GM21528 (cell line): ENCODE measurements at regions not wholly inside any gene's neighbourhood (a gene's known extent, or its start where the extent isn't known, plus 50 kb on each side); places are given as distances from the start of the nearest gene placed in this dataset.

Experiments used
- ATAC-seq: cut with Tn5 transposase; IDR thresholded peaks from one replicate; pipeline ENCODE4 v1.9.1; 2021; ENCODE audit warnings: mild to moderate bottlenecking, moderate library complexity; ENCODE audit not compliant: unreplicated experiment, low FRiP score

DNA sequence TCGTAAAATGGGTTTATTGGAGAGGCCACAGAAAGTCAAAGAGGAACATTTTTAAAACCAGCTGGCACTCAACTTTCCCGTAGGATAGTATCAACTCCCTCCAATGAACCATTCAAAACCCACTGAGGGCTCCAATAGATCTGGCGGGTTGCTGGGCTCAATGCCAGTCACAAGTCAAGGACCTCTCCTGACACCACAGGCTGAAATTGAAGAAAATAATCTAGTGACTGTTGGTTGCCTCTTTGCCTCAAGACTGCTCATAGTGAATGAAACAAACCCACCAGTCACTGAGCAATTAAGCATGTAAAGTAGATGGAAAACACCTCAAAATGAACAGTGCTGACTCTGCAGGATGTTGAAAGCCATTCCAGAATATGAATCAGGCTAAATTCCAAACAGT is 500.6 kb upstream of the AGTR1 start:
- no peak for ATAC-seq

DNA sequence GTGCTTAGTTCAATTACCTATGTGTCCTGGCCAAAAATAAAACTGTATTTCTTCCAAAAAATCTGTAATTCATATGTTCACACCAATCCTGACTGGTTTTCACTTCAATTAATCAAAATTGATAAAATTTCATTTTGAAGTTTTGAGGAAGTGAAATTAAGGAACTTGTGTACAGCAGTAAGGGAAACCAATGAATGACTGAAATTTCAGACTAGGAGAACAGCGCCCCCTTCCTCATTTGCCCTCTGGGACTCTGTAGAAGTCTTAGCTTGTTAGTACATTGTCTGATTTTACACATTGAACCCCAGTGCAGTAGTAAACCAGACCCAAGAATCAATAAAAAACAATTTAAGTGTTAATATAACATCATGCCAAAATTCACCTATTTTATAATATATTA is 495.3 kb upstream of the AGTR1 start:
- ATAC-seq, result no peak

DNA sequence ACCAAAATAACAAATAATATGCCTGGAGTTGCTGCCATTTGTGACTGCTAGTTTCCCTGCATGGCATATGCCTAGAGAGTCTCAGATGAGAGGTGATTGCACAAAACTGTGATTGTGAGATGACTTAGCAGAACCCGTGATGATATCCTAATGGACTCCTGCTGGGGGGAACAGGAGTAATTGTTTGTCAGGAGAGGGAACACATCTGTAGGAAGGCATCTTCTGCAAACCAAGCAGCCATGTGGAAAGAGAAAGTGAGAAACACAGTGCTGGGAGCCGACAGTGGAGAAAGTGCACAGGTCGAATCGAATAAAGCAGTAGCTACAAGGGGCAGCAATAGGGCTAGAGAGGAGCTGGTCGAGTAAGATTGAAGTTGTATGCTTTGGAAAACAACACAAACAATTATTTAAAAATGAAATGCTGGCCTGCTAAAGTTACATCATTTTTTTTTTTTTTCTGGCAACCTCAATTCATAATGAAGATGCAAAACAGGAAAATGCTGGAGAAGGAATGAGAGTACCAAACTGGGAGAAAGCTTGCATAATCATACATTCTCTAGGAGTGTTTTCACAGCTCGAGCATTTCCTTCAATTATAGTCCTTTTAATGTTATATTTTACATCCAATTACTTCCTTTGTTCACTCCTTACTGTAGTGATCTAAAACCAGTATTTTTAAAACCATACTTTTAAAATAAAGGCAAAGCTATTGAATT is 494.2 kb upstream of the AGTR1 start:
- ATAC-seq, result no peak

DNA sequence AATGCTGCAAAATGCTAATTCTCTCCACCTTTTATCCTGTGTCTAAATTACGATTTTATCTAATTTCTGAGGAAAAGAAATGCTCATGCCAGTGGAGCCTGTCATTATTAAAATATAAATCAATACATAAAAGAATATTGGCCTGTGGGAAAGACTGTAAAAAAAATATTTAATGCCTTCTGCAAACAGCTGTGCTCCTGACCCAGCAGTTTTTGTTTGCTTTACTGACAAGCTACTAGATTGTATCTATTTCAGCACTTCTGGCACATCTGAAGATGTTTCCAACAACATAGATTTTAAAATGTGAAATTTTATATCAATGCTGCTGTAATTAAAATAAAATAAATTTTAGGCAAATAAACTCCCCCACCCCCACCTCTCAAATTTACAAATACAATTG is 493.6 kb upstream of the AGTR1 start:
- no peak for ATAC-seq

DNA sequence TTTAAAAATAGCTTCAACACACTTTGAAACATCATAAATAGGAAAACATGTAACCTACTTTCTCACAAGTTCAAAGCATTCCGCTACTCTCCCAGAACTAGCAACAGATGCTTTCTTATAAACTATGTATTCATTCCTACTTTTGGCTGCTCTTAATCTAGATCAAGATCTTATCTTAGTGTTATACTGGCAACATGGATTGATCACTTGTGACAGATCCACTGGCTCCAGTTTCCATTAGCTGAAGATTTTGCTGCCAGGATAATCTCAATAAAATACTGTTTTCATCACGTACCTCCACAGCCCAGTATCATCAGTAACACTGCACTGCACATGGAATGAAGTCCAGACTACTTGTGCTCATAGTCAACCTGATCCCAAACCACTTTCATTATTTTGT is 491.7 kb upstream of the AGTR1 start:
- ATAC-seq, result no peak

DNA sequence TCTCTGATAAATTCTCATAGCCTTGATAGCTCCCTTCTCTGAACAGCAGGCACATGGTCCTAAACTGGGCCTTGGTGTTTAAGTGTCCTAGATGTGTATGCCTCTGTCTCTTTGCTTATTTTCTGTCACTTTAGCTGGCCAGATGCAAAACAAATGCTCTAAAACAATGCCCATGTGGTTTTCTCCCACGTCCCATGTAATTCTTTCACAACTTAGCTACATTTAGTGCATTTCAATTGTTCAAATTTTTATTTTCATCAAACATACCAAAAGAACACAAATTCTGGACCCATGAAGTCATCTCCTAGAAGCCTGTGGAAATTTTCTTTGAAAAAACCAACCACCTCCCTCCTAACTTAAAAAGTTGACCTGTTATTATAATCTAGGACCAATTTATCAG is 491.3 kb upstream of the AGTR1 start:
- ATAC-seq, result no peak

DNA sequence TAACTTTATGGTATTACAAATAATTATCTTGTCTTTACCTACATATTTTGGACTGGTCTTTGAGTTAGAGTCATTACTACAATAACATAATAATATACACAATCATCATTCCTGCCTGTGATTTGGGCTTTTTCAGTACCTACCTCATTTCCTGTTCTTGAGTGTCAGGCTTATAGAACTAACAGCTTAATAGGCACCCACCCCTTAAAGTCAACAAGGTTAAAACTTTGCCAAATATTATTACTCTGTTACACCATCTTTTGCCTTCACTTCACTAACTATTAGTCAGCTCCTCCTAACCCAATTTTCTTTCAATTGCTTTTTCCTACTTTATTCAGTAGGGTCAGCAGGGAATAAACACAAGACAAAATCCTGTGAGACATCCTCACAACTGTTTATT is 488.7 kb upstream of the AGTR1 start:
- ATAC-seq, result no peak

DNA sequence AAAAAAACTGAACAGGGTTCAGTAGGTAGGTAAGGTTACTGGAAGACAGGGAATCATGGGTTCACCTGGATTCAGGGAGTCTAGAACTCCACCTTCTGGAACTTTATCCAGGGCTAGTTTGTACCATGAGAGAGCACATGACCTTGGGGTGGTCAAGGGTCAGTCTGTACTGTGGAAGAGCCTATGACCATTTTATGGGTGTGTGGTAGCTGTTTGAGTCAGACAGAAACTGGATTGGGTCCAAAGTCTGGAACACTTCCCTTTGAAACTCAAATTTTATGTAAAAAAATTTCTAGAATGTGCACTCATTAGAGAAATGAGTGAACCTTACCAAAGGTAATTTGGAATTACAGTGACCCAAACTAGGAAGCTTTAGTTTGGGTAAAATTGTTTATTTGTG is 486.0 kb upstream of the AGTR1 start:
- no peak for ATAC-seq

- no peak for ATAC-seq
Observed at GRCh38 chr3:148214705-148215104, 483.0 kb upstream of the AGTR1 start.

DNA sequence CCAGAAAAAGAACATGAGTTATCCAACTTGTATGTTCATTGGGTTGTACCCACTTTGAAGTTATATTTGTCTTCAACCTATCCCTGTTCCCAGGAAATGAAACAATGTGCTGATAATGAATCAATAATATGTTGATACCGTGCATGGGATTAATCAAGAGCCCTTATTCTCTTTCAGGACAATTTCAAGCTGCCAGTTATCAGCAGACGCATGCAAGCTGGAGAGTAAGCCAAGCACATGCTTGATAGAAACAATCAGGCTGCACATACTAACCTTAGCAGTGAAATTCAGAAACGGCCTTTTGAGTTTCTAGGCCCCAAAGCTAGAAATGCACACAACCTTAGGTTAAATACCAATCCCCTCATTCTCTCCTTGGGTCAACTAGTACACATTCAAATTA is 480.4 kb upstream of the AGTR1 start:
- ATAC-seq, result no peak

GRCh38 chr3:148218222-148218621 is 479.5 kb upstream of the AGTR1 start:
- no peak for ATAC-seq

GRCh38 chr3:148219999-148220398 is 477.7 kb upstream of the AGTR1 start:
- no peak for ATAC-seq

- no peak for ATAC-seq
Observed at GRCh38 chr3:148221303-148221702, 476.4 kb upstream of the AGTR1 start.

DNA sequence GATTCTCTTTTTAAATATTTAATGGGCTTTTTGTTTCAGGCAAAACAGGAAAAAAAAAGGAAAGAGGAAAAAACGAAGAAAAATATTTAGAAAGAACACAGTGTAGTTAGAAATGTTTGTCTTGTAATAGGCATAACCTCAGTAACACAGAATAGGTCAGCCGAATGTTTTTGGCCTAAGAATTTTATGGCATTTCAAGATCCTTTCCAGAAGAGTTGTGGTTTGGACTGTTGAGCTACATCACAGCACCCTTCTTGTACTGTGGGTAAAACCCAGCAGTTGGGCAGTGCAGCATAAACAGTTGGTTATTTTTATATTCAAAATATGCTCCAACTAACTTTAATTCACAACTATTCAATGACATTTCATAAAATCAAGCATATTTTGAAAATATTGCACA is 474.4 kb upstream of the AGTR1 start:
- ATAC-seq, result no peak

- ATAC-seq, result no peak
Observed at GRCh38 chr3:148226246-148226645, 471.5 kb upstream of the AGTR1 start.

DNA sequence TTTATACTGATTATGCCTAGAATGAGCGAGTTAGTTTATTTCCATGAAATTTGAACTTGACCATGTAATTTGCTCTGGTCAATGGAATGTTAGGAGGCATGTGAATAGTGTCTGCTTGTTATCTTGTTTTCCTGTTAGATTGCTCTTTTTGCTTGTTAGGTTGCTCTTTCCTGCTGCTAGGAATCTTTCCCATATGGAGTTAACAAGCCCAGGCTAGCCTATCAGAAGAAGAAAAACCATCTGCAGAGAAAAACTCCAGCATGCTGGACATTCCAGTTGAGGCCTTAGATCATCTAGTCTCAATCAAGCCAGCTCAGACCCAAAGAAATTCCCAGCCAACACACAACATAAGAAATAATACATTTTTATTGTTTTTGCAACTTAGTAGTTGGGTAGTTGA is 470.2 kb upstream of the AGTR1 start:
- no peak for ATAC-seq

DNA sequence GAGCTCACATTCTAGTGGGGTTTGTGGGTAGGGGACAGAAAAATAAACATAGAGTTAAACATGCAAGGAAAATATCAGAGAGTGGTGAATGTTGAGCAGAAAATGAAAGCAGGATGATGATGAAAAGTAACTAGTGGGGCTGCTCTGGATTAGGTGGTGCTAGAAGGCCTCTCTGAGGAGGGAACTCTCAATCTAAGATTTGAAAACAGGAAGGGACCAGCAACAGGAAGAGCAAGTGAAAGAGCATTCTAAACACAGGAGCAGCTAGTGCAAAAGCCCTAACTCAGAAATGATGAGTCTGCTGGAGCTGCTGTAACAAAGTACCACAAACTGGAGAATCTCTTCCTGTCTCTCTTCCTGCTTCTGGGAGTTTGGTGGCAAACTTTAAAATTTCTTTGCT is 468.6 kb upstream of the AGTR1 start:
- peak; percentile 80 for ATAC-seq

- no peak for ATAC-seq
Observed at GRCh38 chr3:148230473-148230872, 467.2 kb upstream of the AGTR1 start.

GRCh38 chr3:148232389-148232788 is 465.3 kb upstream of the AGTR1 start:
- ATAC-seq, result no peak

- no peak for ATAC-seq
Observed at GRCh38 chr3:148233403-148233802, 464.3 kb upstream of the AGTR1 start.

- no peak for ATAC-seq
Observed at GRCh38 chr3:148234536-148234935, 463.2 kb upstream of the AGTR1 start.

DNA sequence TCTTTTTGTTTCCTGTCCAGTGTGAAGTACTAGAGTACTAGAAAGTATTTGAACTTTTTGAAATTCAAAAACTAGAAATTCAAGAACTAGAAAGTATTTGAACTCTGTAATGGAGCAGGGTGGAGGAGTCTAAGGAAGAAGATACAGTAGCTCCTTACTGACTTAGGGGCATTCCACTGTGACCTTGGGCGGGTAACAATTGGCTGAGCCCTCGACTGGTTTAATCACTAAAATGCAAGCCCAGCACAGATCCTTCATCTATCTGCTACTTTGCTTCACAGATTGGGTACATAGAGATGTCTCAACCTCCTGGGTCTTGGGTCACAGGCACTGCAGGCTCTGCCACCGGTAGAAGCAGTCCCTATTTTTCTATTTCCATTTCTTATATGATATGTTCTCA is 462.1 kb upstream of the AGTR1 start:
- ATAC-seq, result no peak

DNA sequence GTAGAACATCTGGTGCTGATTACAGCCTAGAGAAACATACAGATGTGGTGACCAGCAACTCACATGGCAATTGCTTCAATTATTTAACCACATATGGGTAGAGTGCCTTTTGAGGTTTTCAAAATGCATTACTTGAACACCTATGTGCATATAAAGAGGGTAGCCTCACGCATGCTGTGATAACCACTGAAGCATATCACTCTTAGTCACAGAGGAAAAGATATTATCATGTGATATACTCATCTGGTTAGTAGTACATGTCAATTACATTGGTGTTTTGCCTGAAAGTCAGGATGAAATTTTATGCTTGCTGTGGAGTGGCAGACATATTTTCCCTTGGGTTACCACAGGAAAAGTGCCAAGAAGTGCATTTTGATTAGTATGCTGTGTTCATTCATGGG is 459.3 kb upstream of the AGTR1 start:
- no peak for ATAC-seq
